PC-9 (cell line): ENCODE measurements at regions not wholly inside any gene's neighbourhood (a gene's known extent, or its start where the extent isn't known, plus 50 kb on each side); places are given as distances from the start of the nearest gene placed in this dataset.

Experiments used
- BruUV-seq: library from RNA; stranded (reverse); fragments of 400-500 nt; replicated peaks from 2 replicates; lab custom pipeline; 2021; lab: Mats Ljungman, UMichigan
- CTCF ChIA-PET: fragments of 300-600 bp; sonication (Branson Sonifier 250); formaldehyde crosslinking; loops from one replicate; lab custom pipeline; 2022; ENCODE audit warnings: antibody characterized with exemption; lab: Charles Lee
- POLR2A ChIA-PET: fragments of 300-600 bp; sonication (Branson Sonifier 250); formaldehyde crosslinking; loops from one replicate; lab custom pipeline; 2022; ENCODE audit warnings: antibody characterized with exemption; ENCODE audit not compliant: unreplicated experiment; lab: Charles Lee
- DNase-seq, 2 experiments: peaks; one replicate each; pipeline versions ENCODE4 v3.0.0 to v3.0.0-alpha.2; 2015 to 2022; ENCODE audit warnings: mixed read lengths in 1 of 2
- H2AFZ ChIP-seq: fragments of 200-600 bp; sonication (generic); 2 replicates; pipeline ENCODE4 v1.8.1; 2017; ENCODE audit warnings: antibody characterized with exemption
- H3F3A ChIP-seq: fragments of 200-600 bp; sonication (generic); 2 replicates; pipeline ENCODE4 v1.8.1; 2017; ENCODE audit warnings: antibody characterized with exemption, mild to moderate bottlenecking, low read depth; ENCODE audit not compliant: insufficient read depth
- H3K27ac ChIP-seq: fragments of 200-600 bp; sonication (generic); 2 replicates; pipeline ENCODE4 v1.6.1; 2016; ENCODE audit warnings: mixed run types
- H3K27me3 ChIP-seq: fragments of 200-600 bp; sonication (generic); 2 replicates; pipeline ENCODE4 v1.6.1; 2016; ENCODE audit warnings: low read depth, mixed run types; ENCODE audit not compliant: insufficient read depth
- H3K36me3 ChIP-seq: fragments of 200-600 bp; sonication (generic); 2 replicates; pipeline ENCODE4 v1.6.1; 2016; ENCODE audit warnings: low read depth, mixed run types
- H3K4me1 ChIP-seq: fragments of 200-600 bp; sonication (generic); replicated peaks from 2 replicates; pipeline ENCODE4 v1.6.1; 2016; ENCODE audit warnings: mixed run types; ENCODE audit not compliant: insufficient read depth
- H3K4me2 ChIP-seq: fragments of 200-600 bp; sonication (generic); 2 replicates; pipeline ENCODE4 v1.6.1; 2017; ENCODE audit warnings: mixed run types
- H3K4me3 ChIP-seq: fragments of 200-600 bp; sonication (generic); 2 replicates; pipeline ENCODE4 v1.6.1; 2016; ENCODE audit warnings: mixed run types
- H3K79me2 ChIP-seq: fragments of 200-600 bp; sonication (generic); 2 replicates; pipeline ENCODE4 v1.6.1; 2017; ENCODE audit warnings: low read depth, mixed run types
- H3K9me2 ChIP-seq: fragments of 200-600 bp; sonication (generic); 2 replicates; pipeline ENCODE4 v1.8.1; 2017; ENCODE audit warnings: mild to moderate bottlenecking; ENCODE audit not compliant: insufficient read depth
- H3K9me3 ChIP-seq: fragments of 200-600 bp; sonication (generic); 2 replicates; pipeline ENCODE4 v1.8.1; 2016; ENCODE audit warnings: low read depth; ENCODE audit not compliant: insufficient read depth
- H4K20me1 ChIP-seq: fragments of 200-600 bp; sonication (generic); 2 replicates; pipeline ENCODE4 v1.8.1; 2017; ENCODE audit not compliant: insufficient read depth
- CTCF ChIP-seq: fragments of 200-600 bp; sonication (generic); conservative IDR thresholded peaks from 2 replicates; pipeline ENCODE4 v1.6.1; 2017; ENCODE audit warnings: mixed run types, antibody characterized with exemption, mild to moderate bottlenecking, moderate library complexity
- EZH2 ChIP-seq: fragments of 200-600 bp; sonication (generic); IDR thresholded peaks from 2 replicates; pipeline ENCODE4 v1.8.0; 2017; ENCODE audit warnings: antibody characterized with exemption, low read depth
- intact Hi-C: fragments of 100-400 bp; cut with micrococcal nuclease; formaldehyde crosslinking; loops from one replicate; pipeline ENCODE4 v1.10.0; 2022; ENCODE audit not compliant: unreplicated experiment

DNA sequence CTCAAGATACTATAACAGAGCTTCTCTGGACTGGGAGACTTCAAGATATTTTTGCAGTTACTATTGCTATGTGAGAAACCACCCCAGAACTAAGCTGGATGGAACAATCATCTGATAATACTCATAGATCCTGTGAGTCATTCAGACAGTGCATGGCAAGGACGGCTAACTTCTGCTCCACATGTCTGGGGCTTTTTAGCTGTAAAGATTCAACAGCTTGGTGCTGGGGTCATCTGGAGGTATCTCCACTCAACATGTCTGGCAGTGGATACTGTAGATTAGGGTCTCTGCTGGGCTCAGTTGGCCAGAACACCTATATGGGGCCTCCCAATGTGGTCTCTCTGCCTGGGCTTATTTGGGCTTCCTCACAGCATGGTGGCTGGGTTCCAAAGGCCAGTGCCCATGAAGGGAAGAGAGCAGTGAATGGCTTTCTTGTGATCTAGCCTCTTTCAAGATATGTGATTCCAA lies 117.3 kb upstream of the SLC7A14 start:
- H3K4me3 ChIP-seq: no peak overlapping the region
- no peaks in the 10 kb centered on the region for H3K36me3 ChIP-seq
- H3K4me1 ChIP-seq: 0 out of 2 replicates have a peak, but pooled peaks cover 7% of the 10 kb centered on the region
- H3K9me3 ChIP-seq: no peaks in the 10 kb centered on the region
- H2AFZ ChIP-seq: no peak overlapping the region
- no peaks in the 10 kb centered on the region for H3K9me2 ChIP-seq
- no TSS peak for BruUV-seq
- POLR2A ChIA-PET: interaction anchor here (0.5 kb wide), 1 partner anchor 10 kb away, joined by 3 read pairs; no protein-coding TSS in a partner anchor
- H3F3A ChIP-seq: no peaks in the 10 kb centered on the region
- no peak overlapping the region for H3K27ac ChIP-seq
- no peak for TF ChIP-seq CTCF
- TF ChIP-seq EZH2: no peak
- intact Hi-C loops: no loop called here
- no peaks in the 10 kb centered on the region for H3K79me2 ChIP-seq
- no peak for DNase-seq
- CTCF ChIA-PET: no interaction called here
- H4K20me1 ChIP-seq: no peaks in the 10 kb centered on the region
- no peaks in the 10 kb centered on the region for H3K27me3 ChIP-seq
- H3K4me2 ChIP-seq: no peak overlapping the region

DNA sequence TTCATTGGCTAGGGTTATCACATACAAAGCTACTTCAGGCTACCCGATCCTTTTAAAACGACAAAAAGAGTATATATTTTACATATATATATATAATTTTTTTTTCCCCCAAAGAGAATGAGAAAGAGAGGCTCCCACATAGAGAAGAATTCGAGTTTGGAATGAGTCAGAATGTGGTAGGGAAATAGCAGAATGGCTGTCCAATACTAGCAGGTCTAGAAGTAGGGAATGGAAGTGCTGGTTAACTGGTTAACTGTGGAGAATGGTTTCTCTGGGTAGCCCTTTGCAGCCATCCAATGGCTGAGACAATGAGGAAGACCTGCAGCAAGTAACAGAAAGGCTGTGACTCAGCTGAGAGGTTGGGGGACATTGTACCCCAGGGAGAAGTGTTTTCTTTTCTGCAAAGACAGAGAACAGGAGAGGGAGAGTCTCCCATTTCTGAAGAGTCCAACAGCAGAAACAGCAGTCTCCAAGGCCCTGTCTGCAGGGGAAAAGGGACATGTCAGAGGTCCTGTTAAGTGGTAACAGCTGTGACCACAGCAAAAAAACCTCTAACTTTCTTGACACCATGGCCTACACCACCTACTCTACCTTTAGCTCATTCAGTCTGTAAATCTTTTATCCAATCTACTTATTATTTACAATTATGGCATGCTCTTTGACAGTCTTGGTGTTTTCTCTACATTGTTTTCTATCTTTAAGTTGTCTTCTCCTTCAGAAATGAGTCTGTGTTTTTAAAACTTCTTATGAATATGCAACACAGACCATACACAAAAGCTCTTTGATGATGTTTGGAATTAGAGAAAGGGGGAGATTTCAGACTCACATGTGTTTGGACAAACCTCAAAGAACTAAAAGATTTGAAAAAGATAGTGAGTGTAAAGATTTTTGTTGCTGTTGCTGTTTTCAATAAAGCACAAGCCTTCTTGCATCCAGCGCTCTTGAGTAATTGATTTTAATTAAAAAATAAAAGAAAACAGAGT lies 116.1 kb upstream of the SLC7A14 start:
- Histone ChIP-seq H3K4me1 (no peaks in the 10 kb centered on the region), H3K36me3 (no peaks in the 10 kb centered on the region), H3K79me2 (no peaks in the 10 kb centered on the region), H3K4me3 (no peak overlapping the region), H2AFZ (no peak overlapping the region), H3K9me2 (no peaks in the 10 kb centered on the region), H3K27me3 (no peaks in the 10 kb centered on the region), H3K9me3 (no peaks in the 10 kb centered on the region), H3K27ac (no peak overlapping the region), H3F3A (no peaks in the 10 kb centered on the region), H3K4me2 (no peak overlapping the region), H4K20me1 (no peaks in the 10 kb centered on the region)
- DNase-seq: no peak
- no peak for TF ChIP-seq EZH2
- TF ChIP-seq CTCF: no peak
- CTCF ChIA-PET: interaction anchor here (0.6 kb wide), 3 partner anchors 8 to 712 kb away, joined by 3 to 4 read pairs (median 4); no protein-coding TSS in a partner anchor
- no TSS peak for BruUV-seq
- intact Hi-C loops: no loop called here
- POLR2A ChIA-PET: interaction anchor here (0.5 kb wide), 1 partner anchor 141 kb away, joined by 3 read pairs; no protein-coding TSS in a partner anchor

DNA sequence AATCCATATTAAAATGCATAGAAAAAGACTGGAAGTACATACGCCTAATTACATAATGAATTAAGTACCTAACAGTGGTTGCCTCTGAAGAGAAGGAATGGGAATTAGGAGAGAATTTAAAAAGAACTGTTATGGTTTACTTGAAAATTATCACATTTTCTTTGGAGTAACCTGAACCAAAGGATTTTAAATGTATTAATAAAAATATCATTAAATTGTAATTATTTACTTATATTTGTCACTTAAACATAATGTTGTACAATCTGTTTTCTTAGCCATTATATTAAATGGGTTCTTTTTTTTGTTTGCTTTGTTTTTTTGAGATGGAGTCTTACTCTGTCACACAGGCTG lies 114.2 kb upstream of the SLC7A14 start:
- POLR2A ChIA-PET: no interaction called here
- H3K27ac ChIP-seq: no peak overlapping the region
- no peaks in the 10 kb centered on the region for H3K4me1 ChIP-seq
- H3K9me3 ChIP-seq: no peaks in the 10 kb centered on the region
- H4K20me1 ChIP-seq: no peaks in the 10 kb centered on the region
- H2AFZ ChIP-seq: no peak overlapping the region
- H3F3A ChIP-seq: no peaks in the 10 kb centered on the region
- no TSS peak for BruUV-seq
- H3K4me3 ChIP-seq: no peak overlapping the region
- H3K4me2 ChIP-seq: no peak overlapping the region
- intact Hi-C loops: no loop called here
- TF ChIP-seq EZH2 (no peak), CTCF (no peak)
- no peak for DNase-seq
- no peaks in the 10 kb centered on the region for H3K27me3 ChIP-seq
- no peaks in the 10 kb centered on the region for H3K79me2 ChIP-seq
- no peaks in the 10 kb centered on the region for H3K36me3 ChIP-seq
- no peaks in the 10 kb centered on the region; the same call in 1 of the 2 replicates for H3K9me2 ChIP-seq
- CTCF ChIA-PET: no interaction called here
